Adrenal gland (tissue), 5 donors: ENCODE measurements at regions not wholly inside any gene's neighbourhood (a gene's known extent, or its start where the extent isn't known, plus 50 kb on each side); places are given as distances from the start of the nearest gene placed in this dataset.

Experiments
- POLR2A ChIP-seq, 2 donors: fragments of 450-650 bp; IDR thresholded peaks; one replicate each; pipeline ENCODE4 v1.6.1; 2017; ENCODE audit warnings: antibody characterized with exemption in 2 of 2, mild to moderate bottlenecking in 2 of 2, moderate library complexity in 1 of 2
- TF ChIP-seq, protein P1 (sequence below), 6 experiments: fragments of 450-650 bp in 4 of 6; fragments of 200-600 bp in 2 of 6; sonication (generic) in 1 of 6; IDR thresholded peaks; 1 replicate in 5 of 6; 2 replicates in 1 of 6; pipeline versions ENCODE4 v1.5.1 to v1.8.0; 2016 to 2021; ENCODE audit warnings: antibody characterized with exemption in 6 of 6, mild to moderate bottlenecking in 2 of 6, moderate library complexity in 1 of 6
- donor health status: DM: no; HTN: no; CAD: no.

GRCh38 chr7:21167942-21168341 lies 259.9 kb upstream of the SP4 start:
- TF ChIP-seq POLR2A (IDR thresholded peaks at IDR 0.05): no peak
- TF ChIP-seq, protein P1, sequence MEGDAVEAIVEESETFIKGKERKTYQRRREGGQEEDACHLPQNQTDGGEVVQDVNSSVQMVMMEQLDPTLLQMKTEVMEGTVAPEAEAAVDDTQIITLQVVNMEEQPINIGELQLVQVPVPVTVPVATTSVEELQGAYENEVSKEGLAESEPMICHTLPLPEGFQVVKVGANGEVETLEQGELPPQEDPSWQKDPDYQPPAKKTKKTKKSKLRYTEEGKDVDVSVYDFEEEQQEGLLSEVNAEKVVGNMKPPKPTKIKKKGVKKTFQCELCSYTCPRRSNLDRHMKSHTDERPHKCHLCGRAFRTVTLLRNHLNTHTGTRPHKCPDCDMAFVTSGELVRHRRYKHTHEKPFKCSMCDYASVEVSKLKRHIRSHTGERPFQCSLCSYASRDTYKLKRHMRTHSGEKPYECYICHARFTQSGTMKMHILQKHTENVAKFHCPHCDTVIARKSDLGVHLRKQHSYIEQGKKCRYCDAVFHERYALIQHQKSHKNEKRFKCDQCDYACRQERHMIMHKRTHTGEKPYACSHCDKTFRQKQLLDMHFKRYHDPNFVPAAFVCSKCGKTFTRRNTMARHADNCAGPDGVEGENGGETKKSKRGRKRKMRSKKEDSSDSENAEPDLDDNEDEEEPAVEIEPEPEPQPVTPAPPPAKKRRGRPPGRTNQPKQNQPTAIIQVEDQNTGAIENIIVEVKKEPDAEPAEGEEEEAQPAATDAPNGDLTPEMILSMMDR (IDR thresholded peaks at IDR 0.05): no peak
